Stomach smooth muscle (tissue), 2 donors: ENCODE measurements at regions not wholly inside any gene's neighbourhood (a gene's known extent, or its start where the extent isn't known, plus 50 kb on each side); places are given as distances from the start of the nearest gene placed in this dataset.
"Not testable (repeated sequence)": the region's sequence is repeated elsewhere in the genome, so short reads cannot be mapped to it uniquely, and the experiment has no call there.

Experiments
- H3K27ac ChIP-seq: one replicate; pipeline ENCODE4 v1.7.0; 2013; ENCODE audit warnings: mild to moderate bottlenecking, low read length, inconsistent platforms
- H3K27me3 ChIP-seq, 2 donors: one replicate each; pipeline ENCODE4 v1.7.0; 2013; ENCODE audit warnings: low read length in 2 of 2; ENCODE audit not compliant: insufficient read depth in 2 of 2, control insufficient read depth in 1 of 2
- H3K36me3 ChIP-seq, 2 donors: one replicate each; pipeline ENCODE4 v1.7.0; 2013; ENCODE audit warnings: low read length in 2 of 2; ENCODE audit not compliant: control insufficient read depth in 2 of 2, insufficient read depth in 2 of 2
- H3K4me1 ChIP-seq: one replicate; pipeline ENCODE4 v1.7.0; 2013; ENCODE audit warnings: low read length; ENCODE audit not compliant: control insufficient read depth, insufficient read depth
- H3K4me3 ChIP-seq, 2 donors: one replicate each; pipeline ENCODE4 v1.7.0; 2013; ENCODE audit warnings: low read length in 2 of 2
- H3K9ac ChIP-seq, 2 donors: one replicate each; pipeline ENCODE4 v1.7.0; 2013; ENCODE audit warnings: low read length in 2 of 2, mild to moderate bottlenecking in 1 of 2
- H3K9me3 ChIP-seq, 2 donors: one replicate each; pipeline ENCODE4 v1.7.0; 2013; ENCODE audit warnings: low read length in 2 of 2; ENCODE audit not compliant: control insufficient read depth in 2 of 2
- donor health status: healthy.
- donor health status: Pancreatic carcinoma.

- Histone ChIP-seq H3K9me3 (peaks cover 0 to 5% of the 10 kb centered on the region in 2 donors), H3K9ac (peak overlapping the region in 1 of 2 donors; percentile 55), H3K36me3 (no peaks in the 10 kb centered on the region), H3K4me3 (peak overlapping the region in 1 of 2 donors; percentile 16), H3K4me1 (no peaks in the 10 kb centered on the region), H3K27ac (peak overlapping the region; percentile 87), H3K27me3 (no peaks in the 10 kb centered on the region)
Observed at GRCh38 chr6:121951123-121951522, 448.3 kb upstream of the HSF2 start.

GRCh38 chr6:121951918-121952379 lies 447.5 kb upstream of the HSF2 start:
- Histone ChIP-seq H3K9ac (peak overlapping the region; percentile 55 to 70), H3K4me1 (no peaks in the 10 kb centered on the region), H3K27me3 (no peaks in the 10 kb centered on the region), H3K36me3 (no peaks in the 10 kb centered on the region), H3K9me3 (peaks cover 0 to 5% of the 10 kb centered on the region in 2 donors), H3K27ac (peak overlapping the region; percentile 87), H3K4me3 (no peak overlapping the region)

GRCh38 chr6:121955401-121955800 lies 444.1 kb upstream of the HSF2 start:
- not testable (repeated sequence) for H3K4me3 ChIP-seq, H3K27ac ChIP-seq, H3K27me3 ChIP-seq, H3K36me3 ChIP-seq, H3K9me3 ChIP-seq, H3K9ac ChIP-seq, H3K4me1 ChIP-seq

GRCh38 chr6:121956782-121957181 lies 442.7 kb upstream of the HSF2 start:
- no peaks in the 10 kb centered on the region for H3K27me3 ChIP-seq
- no peaks in the 10 kb centered on the region for H3K4me1 ChIP-seq
- no peak overlapping the region for H3K27ac ChIP-seq
- no peak overlapping the region for H3K4me3 ChIP-seq
- no peaks in the 10 kb centered on the region for H3K9me3 ChIP-seq
- H3K9ac ChIP-seq = no peak overlapping the region
- H3K36me3 ChIP-seq = no peaks in the 10 kb centered on the region

GRCh38 chr6:121959501-121959900 lies 440.0 kb upstream of the HSF2 start:
- H3K27ac ChIP-seq = no peak overlapping the region
- H3K4me3 ChIP-seq = peak overlapping the region in 1 of 2 donors; percentile 39
- H3K9ac ChIP-seq = no peak overlapping the region
- no peaks in the 10 kb centered on the region for H3K4me1 ChIP-seq
- no peaks in the 10 kb centered on the region for H3K27me3 ChIP-seq
- no peaks in the 10 kb centered on the region for H3K9me3 ChIP-seq
- H3K36me3 ChIP-seq = no peaks in the 10 kb centered on the region

GRCh38 chr6:121961619-121962125 lies 437.8 kb upstream of the HSF2 start:
- H3K27me3 ChIP-seq = no peaks in the 10 kb centered on the region
- H3K27ac ChIP-seq = no peak overlapping the region
- peaks cover 0 to 2% of the 10 kb centered on the region in 2 donors for H3K9me3 ChIP-seq
- H3K9ac ChIP-seq = no peak overlapping the region
- H3K4me3 ChIP-seq = no peak overlapping the region
- no peaks in the 10 kb centered on the region for H3K36me3 ChIP-seq
- no peaks in the 10 kb centered on the region for H3K4me1 ChIP-seq

- H3K27ac ChIP-seq = no peak overlapping the region
- no peak overlapping the region for H3K4me3 ChIP-seq
- no peaks in the 10 kb centered on the region for H3K36me3 ChIP-seq
- no peak overlapping the region for H3K9ac ChIP-seq
- H3K9me3 ChIP-seq = peaks cover 0 to 2% of the 10 kb centered on the region in 2 donors
- no peaks in the 10 kb centered on the region for H3K27me3 ChIP-seq
- H3K4me1 ChIP-seq = no peaks in the 10 kb centered on the region
Observed at GRCh38 chr6:121963826-121964225, 435.6 kb upstream of the HSF2 start.

- no peak overlapping the region for H3K4me3 ChIP-seq
- peaks cover 0 to 2% of the 10 kb centered on the region in 2 donors for H3K9me3 ChIP-seq
- no peak overlapping the region for H3K27ac ChIP-seq
- H3K4me1 ChIP-seq = no peaks in the 10 kb centered on the region
- H3K27me3 ChIP-seq = no peaks in the 10 kb centered on the region
- H3K36me3 ChIP-seq = no peaks in the 10 kb centered on the region
- no peak overlapping the region for H3K9ac ChIP-seq
Observed at GRCh38 chr6:121965739-121966138, 433.7 kb upstream of the HSF2 start.

- Histone ChIP-seq H3K4me1 (no peaks in the 10 kb centered on the region), H3K4me3 (no peak overlapping the region), H3K9me3 (peaks cover 0 to 2% of the 10 kb centered on the region in 2 donors), H3K27ac (no peak overlapping the region), H3K36me3 (no peaks in the 10 kb centered on the region), H3K27me3 (no peaks in the 10 kb centered on the region), H3K9ac (no peak overlapping the region)
Observed at GRCh38 chr6:121967631-121968030, 431.8 kb upstream of the HSF2 start.

GRCh38 chr6:121971931-121972335 lies 427.5 kb upstream of the HSF2 start:
- H3K9me3 ChIP-seq = no peaks in the 10 kb centered on the region
- H3K9ac ChIP-seq = no peak overlapping the region
- no peak overlapping the region for H3K4me3 ChIP-seq
- no peak overlapping the region for H3K27ac ChIP-seq
- no peaks in the 10 kb centered on the region for H3K36me3 ChIP-seq
- no peaks in the 10 kb centered on the region for H3K27me3 ChIP-seq
- H3K4me1 ChIP-seq = no peaks in the 10 kb centered on the region

- Histone ChIP-seq H3K9ac (no peak overlapping the region), H3K36me3 (no peaks in the 10 kb centered on the region), H3K27ac (no peak overlapping the region), H3K9me3 (no peaks in the 10 kb centered on the region), H3K4me3 (no peak overlapping the region), H3K4me1 (no peaks in the 10 kb centered on the region), H3K27me3 (no peaks in the 10 kb centered on the region)
Observed at GRCh38 chr6:121984956-121985355, 414.5 kb upstream of the HSF2 start.
